ENCODE measurements at regions not wholly inside any gene's neighbourhood (a gene's known extent, or its start where the extent isn't known, plus 50 kb on each side); places are given as distances from the start of the nearest gene placed in this dataset.

DNA sequence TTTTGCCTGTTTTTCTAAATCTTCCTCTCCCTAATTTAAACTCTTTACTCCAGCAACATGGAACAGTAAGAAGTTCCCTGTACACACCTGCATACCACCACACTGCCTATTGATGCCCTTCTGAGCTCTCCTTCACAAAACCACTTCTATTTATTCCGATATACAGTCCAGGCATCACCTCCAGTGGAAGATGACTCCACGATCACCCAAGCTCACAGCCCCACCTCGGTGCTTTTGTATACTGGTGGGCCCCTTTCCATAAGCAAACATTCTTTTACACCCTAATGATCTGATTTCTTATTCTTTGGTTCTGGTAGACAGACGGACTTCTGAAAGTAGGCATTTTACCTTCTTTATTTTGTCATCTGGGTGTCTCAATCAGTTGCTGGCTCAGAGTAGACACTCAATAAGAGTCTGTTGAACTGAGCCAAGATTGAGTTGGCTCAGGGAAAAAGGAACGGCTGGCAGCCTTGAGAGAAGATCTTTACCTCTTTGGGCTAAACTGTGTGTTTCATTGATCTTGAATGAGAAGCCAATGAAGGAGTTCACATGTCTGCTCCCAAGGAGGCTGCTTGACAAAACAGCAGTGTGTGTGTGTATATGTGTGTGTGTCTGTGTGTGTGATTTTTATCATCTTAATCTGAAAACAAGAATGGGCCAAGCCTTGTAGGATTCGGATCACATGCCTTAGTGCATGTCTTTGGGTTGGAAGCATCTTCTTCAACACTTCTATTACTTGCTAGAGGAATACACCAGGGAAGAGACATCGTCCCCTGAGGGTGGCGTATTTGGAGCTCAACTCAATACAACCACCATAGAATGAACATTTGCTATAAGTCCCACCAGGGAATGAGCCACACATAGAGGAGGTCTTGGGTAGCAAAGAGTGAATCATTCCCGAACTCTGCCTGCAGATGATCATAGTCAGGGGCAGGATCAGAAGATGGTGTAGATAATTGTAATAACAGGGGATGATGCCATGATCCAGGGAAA lies 341.8 kb downstream of the CYRIA start:
- TF ChIP-seq, protein P1, sequence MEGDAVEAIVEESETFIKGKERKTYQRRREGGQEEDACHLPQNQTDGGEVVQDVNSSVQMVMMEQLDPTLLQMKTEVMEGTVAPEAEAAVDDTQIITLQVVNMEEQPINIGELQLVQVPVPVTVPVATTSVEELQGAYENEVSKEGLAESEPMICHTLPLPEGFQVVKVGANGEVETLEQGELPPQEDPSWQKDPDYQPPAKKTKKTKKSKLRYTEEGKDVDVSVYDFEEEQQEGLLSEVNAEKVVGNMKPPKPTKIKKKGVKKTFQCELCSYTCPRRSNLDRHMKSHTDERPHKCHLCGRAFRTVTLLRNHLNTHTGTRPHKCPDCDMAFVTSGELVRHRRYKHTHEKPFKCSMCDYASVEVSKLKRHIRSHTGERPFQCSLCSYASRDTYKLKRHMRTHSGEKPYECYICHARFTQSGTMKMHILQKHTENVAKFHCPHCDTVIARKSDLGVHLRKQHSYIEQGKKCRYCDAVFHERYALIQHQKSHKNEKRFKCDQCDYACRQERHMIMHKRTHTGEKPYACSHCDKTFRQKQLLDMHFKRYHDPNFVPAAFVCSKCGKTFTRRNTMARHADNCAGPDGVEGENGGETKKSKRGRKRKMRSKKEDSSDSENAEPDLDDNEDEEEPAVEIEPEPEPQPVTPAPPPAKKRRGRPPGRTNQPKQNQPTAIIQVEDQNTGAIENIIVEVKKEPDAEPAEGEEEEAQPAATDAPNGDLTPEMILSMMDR (IDR thresholded peaks at IDR 0.05; ENCODE audit: control insufficient read depth, extremely low read depth, insufficient read depth) = no peak
- no peak overlapping the region for H3K4me3 ChIP-seq (ENCODE audit: low read depth, low read length)
- DNase-seq (ENCODE audit: low read depth) = no peak

DNA sequence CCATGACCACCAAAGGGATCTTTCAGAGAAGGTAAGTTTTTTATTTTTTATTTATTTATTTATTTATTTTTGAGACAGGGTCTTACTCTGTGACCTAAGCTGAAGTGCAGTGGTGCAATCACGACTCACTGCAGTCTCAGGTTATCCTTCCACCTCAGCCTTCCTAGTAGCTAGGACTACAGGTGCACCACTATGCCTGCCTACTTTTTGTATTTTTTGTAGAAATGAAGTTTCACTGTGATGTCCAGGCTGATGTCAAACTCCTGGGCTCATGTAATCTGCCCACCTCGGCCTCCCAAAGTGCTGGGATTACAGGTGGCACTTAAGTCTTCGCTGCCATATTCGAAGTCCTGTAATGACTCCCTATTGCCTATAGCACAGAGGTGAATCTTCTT lies 342.5 kb downstream of the CYRIA start:
- no peak for DNase-seq (ENCODE audit: low read depth)
- TF ChIP-seq, protein P1 (IDR thresholded peaks at IDR 0.05; ENCODE audit: control insufficient read depth, extremely low read depth, insufficient read depth) = no peak
- H3K4me3 ChIP-seq (ENCODE audit: low read depth, low read length) = no peak overlapping the region

DNA sequence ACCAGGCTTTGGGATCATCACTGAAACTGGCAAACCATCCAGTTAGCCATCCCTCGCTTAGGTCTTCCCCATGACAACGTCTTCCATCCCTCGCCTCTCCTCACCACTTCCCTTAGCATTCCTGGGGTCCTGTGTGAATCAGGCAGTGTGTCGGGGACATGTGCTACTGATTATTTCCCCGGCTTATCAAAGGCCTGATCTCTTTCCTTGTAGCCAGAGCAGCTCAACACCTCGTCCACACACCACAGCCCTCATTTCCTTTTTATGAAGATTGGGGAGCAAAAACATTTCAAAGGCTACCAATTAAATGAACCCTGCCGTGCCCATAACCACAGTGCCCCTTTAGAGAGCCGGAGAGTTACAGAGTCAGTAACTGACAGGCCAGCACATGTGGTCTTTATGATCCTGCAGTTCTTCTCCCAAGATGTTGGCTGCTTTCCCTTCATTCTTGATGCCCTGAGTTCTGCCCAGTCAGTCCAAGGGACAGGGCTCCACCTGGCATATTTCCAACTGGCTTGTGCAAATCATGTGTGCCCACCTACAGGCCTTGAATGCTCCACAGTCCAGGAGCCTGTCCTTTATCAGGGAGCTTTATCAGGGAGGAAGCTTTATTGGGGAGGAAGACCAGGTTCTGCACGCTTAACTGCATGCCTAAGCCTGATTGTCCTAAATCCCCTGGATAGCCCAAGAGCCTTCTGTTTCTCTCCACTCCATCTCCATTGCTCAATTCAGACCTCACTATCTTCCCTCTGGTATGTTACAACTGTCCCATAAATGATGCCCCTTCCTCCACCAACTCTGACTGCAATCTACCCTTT lies 343.1 kb downstream of the CYRIA start:
- DNase-seq (ENCODE audit: low read depth) = no peak
- no peak overlapping the region for H3K4me3 ChIP-seq (ENCODE audit: low read depth, low read length)
- TF ChIP-seq, protein P1 (IDR thresholded peaks at IDR 0.05; ENCODE audit: control insufficient read depth, extremely low read depth, insufficient read depth) = no peak

DNA sequence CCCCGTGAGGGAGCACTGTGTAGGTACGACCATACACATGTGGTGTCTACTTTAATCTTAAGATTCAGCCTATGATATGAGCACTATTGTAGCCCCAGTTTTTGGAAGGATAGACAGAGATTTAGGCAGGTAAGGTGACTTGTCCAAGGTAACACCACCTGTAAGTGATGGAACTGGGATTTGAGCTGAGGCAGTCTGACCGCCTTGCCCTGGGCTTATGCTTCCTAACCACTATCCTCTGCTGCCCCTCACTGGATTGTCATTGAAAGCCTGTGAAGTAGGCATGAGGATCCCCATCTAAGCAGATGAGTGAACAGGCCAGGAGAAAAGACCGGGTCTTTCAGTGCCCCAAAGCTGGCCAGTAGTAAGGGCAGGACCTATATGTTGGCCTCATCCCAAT lies 343.8 kb downstream of the CYRIA start:
- DNase-seq (ENCODE audit: low read depth) = no peak
- no peak overlapping the region for H3K4me3 ChIP-seq (ENCODE audit: low read depth, low read length)
- TF ChIP-seq, protein P1 (IDR thresholded peaks at IDR 0.05; ENCODE audit: control insufficient read depth, extremely low read depth, insufficient read depth) = peak; percentile 22; the same call in 1 of the 2 replicates

DNA sequence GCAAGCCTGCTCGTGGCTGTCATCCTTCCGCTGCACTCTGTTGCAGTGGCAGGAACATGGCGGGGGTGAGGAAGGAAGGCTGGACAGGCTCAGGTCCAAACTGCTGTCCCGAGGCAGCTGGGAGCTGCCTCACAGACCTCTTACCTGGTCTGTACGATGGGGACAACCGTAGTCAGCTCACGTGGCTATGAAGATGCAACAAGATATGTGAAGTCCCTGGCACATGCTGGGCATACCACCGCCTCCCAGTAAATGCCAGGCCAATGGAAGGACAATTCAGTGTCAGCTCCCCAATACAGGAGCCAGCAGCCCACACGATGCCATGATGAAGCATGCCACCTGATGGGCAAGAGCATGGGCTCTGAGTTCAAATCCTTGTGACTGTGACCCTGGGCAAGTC lies 344.4 kb downstream of the CYRIA start:
- TF ChIP-seq, protein P1 (IDR thresholded peaks at IDR 0.05; ENCODE audit: control insufficient read depth, extremely low read depth, insufficient read depth) = no peak
- no peak for DNase-seq (ENCODE audit: low read depth)
- no peak overlapping the region for H3K4me3 ChIP-seq (ENCODE audit: low read depth, low read length)

DNA sequence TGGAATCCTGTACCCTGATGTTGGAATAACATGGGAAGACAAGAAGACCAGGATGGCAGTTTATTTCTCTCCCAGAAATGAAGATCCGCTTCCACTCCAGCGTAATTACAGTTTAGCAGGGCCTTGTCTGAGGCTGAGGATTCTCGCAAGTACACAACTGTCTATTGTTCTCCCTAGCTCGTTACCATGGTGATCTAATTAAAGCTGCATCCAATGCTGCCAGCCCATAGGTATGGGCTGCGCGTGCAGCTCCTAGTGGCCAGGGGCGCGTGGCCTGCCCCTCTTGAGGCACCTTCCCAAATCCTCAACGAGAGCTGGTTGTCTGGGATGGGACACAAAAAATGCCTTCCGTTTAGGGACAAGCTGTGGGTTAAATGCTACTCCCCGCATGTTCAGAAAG lies 344.9 kb downstream of the CYRIA start:
- H3K4me3 ChIP-seq (ENCODE audit: low read depth, low read length) = no peak overlapping the region
- TF ChIP-seq, protein P1 (IDR thresholded peaks at IDR 0.05; ENCODE audit: control insufficient read depth, extremely low read depth, insufficient read depth) = no peak
- DNase-seq (ENCODE audit: low read depth) = no peak

Data from LNCaP clone FGC (cell line).